HS-27A (cell line): ENCODE measurements at regions not wholly inside any gene's neighbourhood (a gene's known extent, or its start where the extent isn't known, plus 50 kb on each side); places are given as distances from the start of the nearest gene placed in this dataset.

Experiments used
- DNase-seq: peaks from one replicate; pipeline ENCODE4 v3.0.0-alpha.2; 2012; ENCODE audit warnings: low read depth, missing footprints

- DNase-seq, result no peak
Measured at GRCh38 chr2:47265158-47265557, 88.8 kb upstream of the CALM2 start.

DNA sequence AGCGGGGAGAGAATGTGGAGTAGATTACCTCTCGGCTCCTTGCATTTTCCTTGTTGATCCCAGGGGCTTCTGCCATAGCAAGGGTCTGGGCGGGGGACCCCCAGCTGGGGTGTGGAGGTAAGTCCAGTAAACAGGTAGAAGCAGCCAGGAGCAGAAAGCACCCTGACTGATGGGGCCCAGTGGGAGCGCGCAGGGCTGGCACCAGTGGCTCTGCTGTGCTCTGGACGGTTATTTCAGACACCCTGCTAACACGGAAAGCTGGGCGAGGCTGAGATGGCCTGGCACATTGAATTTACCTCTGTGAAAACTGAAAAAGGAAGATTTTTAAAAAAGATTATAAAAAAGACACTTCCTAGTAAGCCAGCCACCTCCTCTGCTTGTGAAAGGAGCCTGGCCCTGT is 88.4 kb upstream of the CALM2 start:
- DNase-seq, result no peak

DNA sequence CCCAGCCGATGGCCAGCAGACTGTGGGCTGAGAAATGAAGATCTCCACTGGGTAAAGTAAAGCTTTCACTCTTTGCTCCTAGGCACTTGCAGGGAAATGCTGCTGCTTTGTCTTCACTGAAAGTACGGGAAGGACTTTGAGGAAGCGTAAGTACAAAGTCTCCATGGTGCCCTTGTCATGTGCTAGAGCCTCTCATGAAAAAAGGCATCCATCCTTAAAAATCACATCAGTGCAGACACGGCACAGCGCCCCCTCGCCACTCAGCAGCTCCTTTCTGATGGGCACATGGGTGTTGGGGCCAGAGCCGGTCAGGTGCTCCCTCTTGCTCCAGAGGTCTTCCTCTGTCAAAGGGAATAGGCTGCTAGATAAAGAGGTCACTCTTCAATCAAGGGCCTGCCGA is 87.8 kb upstream of the CALM2 start:
- DNase-seq, result no peak

- no peak for DNase-seq
Measured at GRCh38 chr2:47262657-47263056, 86.3 kb upstream of the CALM2 start.

DNA sequence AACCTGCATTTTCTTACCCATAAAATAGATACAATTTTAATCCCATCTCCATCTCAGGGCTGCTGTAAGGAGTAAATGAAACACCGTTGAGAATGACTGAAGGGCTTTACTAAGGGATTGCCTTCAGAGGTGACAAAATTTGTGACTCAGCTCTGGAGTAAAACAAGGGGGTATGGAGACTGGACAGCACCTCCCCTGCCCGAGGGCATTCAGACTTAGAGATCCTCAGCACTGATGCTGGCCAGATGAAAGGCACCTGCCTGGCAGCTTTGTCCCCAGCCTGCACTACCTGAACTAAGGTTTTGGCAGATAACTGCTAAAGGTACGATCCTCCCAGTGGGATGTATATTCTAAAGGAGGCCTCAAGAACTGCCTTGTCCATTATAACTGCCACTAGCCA is 84.7 kb upstream of the CALM2 start:
- no peak for DNase-seq

DNA sequence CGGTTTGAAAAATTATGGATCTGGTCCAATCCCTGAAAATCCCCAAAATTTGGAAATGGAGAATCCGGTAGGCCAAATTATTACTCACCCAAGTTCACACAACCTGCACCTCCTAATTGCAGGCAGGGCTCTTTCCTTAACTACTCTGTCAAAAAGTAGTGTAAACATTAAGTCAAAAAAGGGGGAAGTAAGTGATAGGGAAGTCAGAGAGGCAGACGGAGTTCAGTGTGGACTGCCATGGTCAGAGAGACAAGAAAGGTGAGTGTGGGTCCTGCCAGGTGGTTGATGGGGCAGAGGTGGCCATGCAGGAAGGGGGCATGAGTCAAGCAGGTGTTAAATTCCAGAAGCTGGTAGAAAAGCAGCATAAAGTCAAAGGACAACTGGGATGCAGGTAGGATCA is 83.5 kb upstream of the CALM2 start:
- no peak for DNase-seq

DNA sequence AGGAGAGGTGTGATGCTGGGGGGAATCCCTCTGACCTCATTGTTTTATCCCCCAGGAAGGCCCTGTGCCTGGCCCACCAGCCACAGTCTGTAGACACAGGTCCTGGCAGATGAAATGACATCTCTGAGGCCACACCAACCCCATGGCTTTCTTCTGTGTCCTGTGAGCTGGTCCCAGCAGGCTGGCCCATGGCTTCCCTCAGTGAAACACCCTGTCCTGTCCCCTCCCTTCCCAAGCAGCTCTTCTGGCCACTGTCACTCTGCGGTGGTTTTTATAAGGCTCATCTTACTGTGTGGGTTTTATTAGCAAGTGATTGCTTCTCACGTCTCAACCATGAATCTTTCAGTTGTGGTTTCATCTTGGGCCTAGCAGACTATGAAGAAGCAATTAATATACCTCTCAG is 81.6 kb upstream of the CALM2 start:
- no peak for DNase-seq

DNA sequence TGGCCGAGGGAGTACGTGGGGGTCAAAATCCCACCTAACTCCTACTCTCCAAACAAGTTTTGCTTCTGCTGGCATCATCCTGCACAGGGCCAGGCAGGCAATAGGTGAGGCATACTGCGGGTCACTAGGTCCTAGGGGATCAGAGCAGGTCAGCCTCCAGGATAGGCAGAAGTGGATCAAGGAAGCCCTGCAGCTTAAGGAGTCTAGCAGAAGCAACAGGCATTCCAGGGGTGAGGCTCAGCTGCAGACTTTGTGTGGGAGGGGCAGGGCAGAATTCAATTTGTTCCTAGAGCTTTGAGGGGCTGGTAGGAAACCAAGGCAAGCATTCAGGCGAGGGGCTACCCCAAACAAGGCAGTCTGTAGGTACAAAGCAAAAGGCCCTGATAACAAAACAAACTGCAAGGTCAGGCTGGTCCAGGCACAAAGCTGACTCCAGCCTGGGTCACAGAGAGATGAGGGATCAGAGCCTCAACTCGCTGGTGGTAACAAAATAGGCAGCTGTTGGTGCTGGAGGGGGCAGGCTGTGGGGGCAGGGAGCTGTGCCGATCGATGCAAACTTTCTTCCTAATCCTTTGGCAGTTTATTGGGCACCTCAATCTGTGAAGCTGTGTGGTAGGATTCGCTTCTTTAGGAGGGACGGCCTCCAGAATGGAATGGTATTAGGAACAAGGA is 80.2 kb upstream of the CALM2 start:
- no peak for DNase-seq

GRCh38 chr2:47255794-47256193 is 79.5 kb upstream of the CALM2 start:
- no peak for DNase-seq

DNA sequence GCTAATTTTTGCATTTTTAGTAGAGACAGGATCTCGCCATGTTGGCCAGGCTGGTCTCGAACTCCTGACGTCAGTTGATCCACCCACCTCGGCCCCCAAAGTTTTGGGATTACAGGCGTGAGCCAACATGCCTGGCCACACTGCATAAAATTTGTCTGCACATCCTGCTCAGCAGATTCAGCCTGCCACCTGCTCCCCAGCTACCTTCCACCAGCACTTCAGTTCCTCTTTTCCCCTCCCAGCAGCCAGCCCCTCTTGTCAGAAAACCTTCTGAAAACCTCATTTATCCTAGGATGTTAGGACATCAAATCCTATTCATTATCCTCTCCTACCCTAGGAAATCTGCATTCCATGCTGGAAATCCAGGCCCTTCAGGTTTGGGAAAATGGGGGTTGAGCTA is 78.2 kb upstream of the CALM2 start:
- DNase-seq, result no peak

DNA sequence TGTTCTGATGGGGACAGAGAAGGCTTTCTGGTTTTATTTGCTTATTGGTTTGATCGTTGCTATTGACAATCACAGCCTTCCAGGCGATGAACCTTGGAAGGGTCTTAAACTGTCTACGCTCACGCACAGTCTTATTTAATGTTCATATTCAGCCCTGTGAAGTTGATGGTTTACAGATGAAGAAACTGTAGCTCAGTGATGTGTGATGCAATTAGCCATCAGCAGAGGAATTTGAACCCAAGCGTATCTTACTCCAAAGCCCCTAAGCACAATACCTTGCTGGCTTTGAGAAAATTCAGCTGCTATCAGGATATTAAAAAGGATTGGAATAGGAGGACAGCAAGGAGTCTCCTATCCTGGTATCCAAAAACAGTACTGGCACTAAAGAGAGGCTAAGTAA is 77.1 kb upstream of the CALM2 start:
- DNase-seq, result no peak

GRCh38 chr2:47251404-47251675 is 75.0 kb upstream of the CALM2 start:
- DNase-seq, result no peak

DNA sequence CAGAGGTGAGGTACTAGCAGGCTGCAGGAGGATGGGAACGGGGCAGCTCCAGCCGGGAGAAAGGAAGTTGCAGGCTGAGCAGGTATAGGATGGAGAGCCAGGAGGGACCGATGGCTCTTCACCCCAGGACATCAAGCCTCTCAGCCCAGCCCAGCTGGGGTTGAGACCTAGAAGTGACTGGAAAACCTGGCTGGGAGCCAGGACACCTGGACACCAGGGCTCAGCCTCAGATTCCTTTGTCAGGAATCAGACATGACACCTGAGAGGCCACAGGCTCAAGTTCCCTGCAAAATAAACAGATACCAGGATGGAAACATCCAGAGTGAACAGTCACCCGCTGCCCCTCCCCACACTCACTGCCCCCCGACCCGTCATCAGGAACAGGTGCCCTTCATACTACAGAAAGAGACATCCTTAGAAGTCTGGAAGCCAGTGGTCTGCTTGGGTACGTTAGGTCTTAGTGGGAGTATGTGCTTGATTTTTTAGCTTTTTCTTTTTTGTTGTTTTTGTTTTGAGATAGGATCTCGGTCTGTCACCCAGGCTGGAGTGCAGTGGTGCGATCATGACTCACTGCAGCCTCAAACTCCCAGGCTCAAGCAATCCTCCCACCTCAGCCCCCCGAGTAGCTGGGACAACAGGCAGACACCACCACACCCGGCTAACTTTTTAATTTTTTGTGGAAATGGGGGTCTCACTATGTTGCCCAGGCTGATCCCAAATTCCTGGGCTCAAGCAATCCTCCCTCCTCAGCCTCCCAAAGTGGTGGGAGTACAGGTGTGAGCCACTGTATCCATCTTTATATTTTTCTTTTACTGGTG is 74.5 kb upstream of the CALM2 start:
- no peak for DNase-seq

- DNase-seq, result no peak
Measured at GRCh38 chr2:47249931-47250330, 73.6 kb upstream of the CALM2 start.

GRCh38 chr2:47249157-47249900 is 73.0 kb upstream of the CALM2 start:
- no peak for DNase-seq

GRCh38 chr2:47243596-47244323 is 67.4 kb upstream of the CALM2 start:
- no peak for DNase-seq

DNA sequence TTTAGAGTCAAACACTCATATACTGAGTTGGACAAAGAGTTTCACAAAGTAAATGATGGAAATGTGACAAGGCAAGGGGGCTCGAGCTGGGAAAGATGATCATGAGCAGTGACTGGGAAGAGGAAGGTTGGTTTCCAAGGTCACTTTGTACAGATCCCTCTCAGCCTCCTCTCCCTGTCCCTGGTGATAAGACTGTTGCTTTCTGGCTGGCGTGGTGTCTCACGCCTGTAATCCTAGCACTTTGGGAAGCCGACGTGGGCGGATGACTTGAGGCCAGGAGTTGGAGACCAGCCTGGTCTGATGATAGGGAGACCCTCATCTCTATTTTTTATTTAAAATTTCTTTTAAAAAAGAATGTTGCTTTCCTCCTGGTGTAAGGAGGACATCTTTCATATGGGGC is 65.4 kb upstream of the CALM2 start:
- DNase-seq, result no peak

GRCh38 chr2:47239119-47239969 is 63.0 kb upstream of the CALM2 start:
- DNase-seq, result no peak

DNA sequence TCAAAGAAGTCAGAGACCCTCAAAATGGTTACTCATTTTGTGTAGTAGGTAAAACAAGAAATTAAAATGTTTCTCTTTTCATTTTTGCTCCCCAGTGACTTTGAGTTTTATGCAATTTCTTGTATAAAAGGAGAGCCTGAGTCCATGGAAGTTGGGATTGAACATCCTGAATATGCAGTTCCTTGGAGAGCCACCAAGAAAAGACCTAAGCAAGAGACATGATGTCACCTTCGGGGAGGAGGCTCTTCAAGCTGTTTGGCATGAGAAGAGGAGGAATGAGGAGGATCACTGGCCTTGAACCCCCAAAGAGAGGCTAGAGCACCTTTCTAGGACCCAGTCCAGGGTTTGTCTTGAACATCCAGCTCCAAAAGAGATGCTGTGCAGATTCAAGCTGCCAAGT is 62.3 kb upstream of the CALM2 start:
- DNase-seq, result no peak

DNA sequence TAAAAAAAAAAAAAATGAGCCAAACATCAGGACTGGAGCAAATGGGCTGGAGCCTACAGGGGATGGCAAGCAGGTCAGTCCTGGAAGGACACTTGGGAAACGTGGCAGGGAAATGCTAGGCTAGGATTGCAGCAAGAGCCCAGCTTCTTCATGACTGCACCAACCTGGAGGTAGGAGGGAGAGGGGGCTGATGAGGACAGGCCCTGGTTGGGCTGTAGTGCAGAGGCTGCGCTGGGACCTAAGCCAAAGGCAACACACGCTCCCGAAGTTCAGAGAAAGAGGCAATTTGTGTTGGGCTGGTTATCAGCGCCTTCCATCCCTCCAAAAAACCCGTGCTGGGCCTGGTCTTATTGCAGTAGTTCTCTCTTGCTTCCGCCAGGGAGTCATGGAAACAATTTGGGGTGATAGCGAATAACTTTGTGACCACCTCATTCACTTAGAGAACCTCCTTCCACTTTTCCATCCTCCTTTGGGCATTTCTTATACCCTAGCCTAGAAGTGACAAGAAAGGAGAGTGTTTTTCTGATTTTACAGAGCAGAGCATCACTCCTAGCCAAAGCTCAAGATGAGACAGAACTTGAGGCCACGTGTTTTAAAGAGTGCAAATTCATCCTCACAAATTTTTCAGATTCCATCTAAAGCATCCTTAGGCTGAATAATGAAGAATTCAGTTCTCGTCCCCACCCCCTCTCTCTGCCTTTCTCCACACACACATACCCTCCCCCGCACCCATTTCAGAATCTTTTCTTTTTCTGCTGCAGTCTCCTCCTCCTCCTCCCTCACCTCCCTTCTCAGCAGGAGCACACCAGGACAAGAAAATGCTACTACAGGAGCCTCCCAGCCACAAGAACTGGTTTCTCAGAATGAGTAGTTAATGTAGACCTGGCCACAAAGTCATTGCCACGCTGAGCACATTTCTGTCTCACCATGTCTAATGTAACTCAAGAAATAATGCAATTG is 61.3 kb upstream of the CALM2 start:
- no peak for DNase-seq
